Islet of Langerhans (tissue), 1 donor: ENCODE measurements at regions not wholly inside any gene's neighbourhood (a gene's known extent, or its start where the extent isn't known, plus 50 kb on each side); places are given as distances from the start of the nearest gene placed in this dataset.

Source experiments
- FAIRE-seq: peaks from one replicate; lab custom pipeline; 2011; peaks lifted over from hg19 to GRCh38; lab: Jason Lieb, UNC

GRCh38 chr1:5271264-5271663 is 616.9 kb downstream of the AJAP1 start:
- no peak for FAIRE-seq

GRCh38 chr1:5269901-5270300 is 615.5 kb downstream of the AJAP1 start:
- no peak for FAIRE-seq

- FAIRE-seq = no peak
These were observed 613.3 kb downstream of the AJAP1 start for GRCh38 chr1:5267603-5268235.

GRCh38 chr1:5265438-5266075 is 611.1 kb downstream of the AJAP1 start:
- no peak for FAIRE-seq

GRCh38 chr1:5264476-5264875 is 610.1 kb downstream of the AJAP1 start:
- FAIRE-seq = no peak

- FAIRE-seq = no peak
These were observed 602.4 kb downstream of the AJAP1 start for GRCh38 chr1:5256793-5257192.

- no peak for FAIRE-seq
These were observed 600.6 kb downstream of the AJAP1 start for GRCh38 chr1:5254975-5255374.

- no peak for FAIRE-seq
These were observed 599.8 kb downstream of the AJAP1 start for GRCh38 chr1:5254131-5254725.

- no peak for FAIRE-seq
These were observed 598.6 kb downstream of the AJAP1 start for GRCh38 chr1:5253036-5253435.

- FAIRE-seq = no peak
These were observed 595.9 kb downstream of the AJAP1 start for GRCh38 chr1:5250336-5250735.

- FAIRE-seq = no peak
These were observed 590.9 kb downstream of the AJAP1 start for GRCh38 chr1:5245348-5245747.

- no peak for FAIRE-seq
These were observed 590.3 kb downstream of the AJAP1 start for GRCh38 chr1:5244631-5245285.

GRCh38 chr1:5242850-5243249 is 588.4 kb downstream of the AJAP1 start:
- no peak for FAIRE-seq

- FAIRE-seq = no peak
These were observed 585.5 kb downstream of the AJAP1 start for GRCh38 chr1:5239911-5240310.

- no peak for FAIRE-seq
These were observed 584.1 kb downstream of the AJAP1 start for GRCh38 chr1:5238351-5239130.

- FAIRE-seq = no peak
These were observed 581.0 kb downstream of the AJAP1 start for GRCh38 chr1:5235355-5235899.

- FAIRE-seq = no peak
These were observed 578.1 kb downstream of the AJAP1 start for GRCh38 chr1:5232537-5232936.

- FAIRE-seq = no peak
These were observed 577.3 kb downstream of the AJAP1 start for GRCh38 chr1:5231541-5232315.

- no peak for FAIRE-seq
These were observed 572.7 kb downstream of the AJAP1 start for GRCh38 chr1:5227114-5227513.

- no peak for FAIRE-seq
These were observed 571.6 kb downstream of the AJAP1 start for GRCh38 chr1:5225707-5226704.
